ENCODE measurements at regions not wholly inside any gene's neighbourhood (a gene's known extent, or its start where the extent isn't known, plus 50 kb on each side); places are given as distances from the start of the nearest gene placed in this dataset.

- FAIRE-seq: no peak
Observed at GRCh38 chr2:217289177-217289906, 429.5 kb upstream of the TNP1 start.

- FAIRE-seq: no peak
Observed at GRCh38 chr2:217288472-217289063, 428.7 kb upstream of the TNP1 start.

GRCh38 chr2:217286833-217287232, 427.0 kb upstream of the TNP1 start:
- no peak for FAIRE-seq

- no peak for FAIRE-seq
Observed at GRCh38 chr2:217285926-217286325, 426.1 kb upstream of the TNP1 start.

- no peak for FAIRE-seq
Observed at GRCh38 chr2:217283460-217283859, 423.6 kb upstream of the TNP1 start.

- FAIRE-seq: no peak
Observed at GRCh38 chr2:217282531-217282930, 422.7 kb upstream of the TNP1 start.

- no peak for FAIRE-seq
Observed at GRCh38 chr2:217279556-217279955, 419.7 kb upstream of the TNP1 start.

- FAIRE-seq: no peak
Observed at GRCh38 chr2:217279140-217279539, 419.3 kb upstream of the TNP1 start.

GRCh38 chr2:217277646-217278398, 418.0 kb upstream of the TNP1 start:
- FAIRE-seq: no peak

- no peak for FAIRE-seq
Observed at GRCh38 chr2:217276433-217276832, 416.6 kb upstream of the TNP1 start.

- no peak for FAIRE-seq
Observed at GRCh38 chr2:217275091-217275490, 415.2 kb upstream of the TNP1 start.

- FAIRE-seq: no peak
Observed at GRCh38 chr2:217274578-217274977, 414.7 kb upstream of the TNP1 start.

GRCh38 chr2:217273851-217274250, 414.0 kb upstream of the TNP1 start:
- FAIRE-seq: no peak

- FAIRE-seq: no peak
Observed at GRCh38 chr2:217273162-217273561, 413.3 kb upstream of the TNP1 start.

GRCh38 chr2:217271813-217272212, 411.9 kb upstream of the TNP1 start:
- FAIRE-seq: no peak

GRCh38 chr2:217270485-217271121, 410.7 kb upstream of the TNP1 start:
- FAIRE-seq: no peak

- FAIRE-seq: no peak
Observed at GRCh38 chr2:217269701-217270484, 410.0 kb upstream of the TNP1 start.

- FAIRE-seq: no peak
Observed at GRCh38 chr2:217268978-217269377, 409.1 kb upstream of the TNP1 start.

GRCh38 chr2:217267758-217268157, 407.9 kb upstream of the TNP1 start:
- no peak for FAIRE-seq

- FAIRE-seq: no peak
Observed at GRCh38 chr2:217263756-217264155, 403.9 kb upstream of the TNP1 start.

GRCh38 chr2:217262911-217263310, 403.0 kb upstream of the TNP1 start:
- no peak for FAIRE-seq

GRCh38 chr2:217261452-217261851, 401.6 kb upstream of the TNP1 start:
- FAIRE-seq: no peak

Measured in TTC549 (cell line).